CD4-positive, alpha-beta T cell (primary cell): ENCODE measurements at regions not wholly inside any gene's neighbourhood (a gene's known extent, or its start where the extent isn't known, plus 50 kb on each side); places are given as distances from the start of the nearest gene placed in this dataset.

Source experiments
- ATAC-seq: fragments of 200-7000 bp; cut with Tn5 transposase; one replicate; pipeline ENCODE4 v1.10.0; 2022; ENCODE audit warnings: mild to moderate bottlenecking; ENCODE audit not compliant: poor library complexity
- CTCF ChIA-PET: fragments of 350-600 bp; sonication (Branson Sonifier 250); formaldehyde crosslinking; loops from one replicate; lab custom pipeline; 2021; ENCODE audit warnings: antibody characterized with exemption, inconsistent platforms; lab: Charles Lee
- POLR2A ChIA-PET: fragments of 350-600 bp; sonication (Branson Sonifier 250); formaldehyde crosslinking; loops from one replicate; lab custom pipeline; 2021; ENCODE audit warnings: antibody characterized with exemption, inconsistent platforms; lab: Charles Lee
- DNase-seq, 14 experiments: peaks; one replicate each; pipeline ENCODE4 v3.0.0-alpha.2; 2013 to 2020; ENCODE audit warnings: mixed read lengths in 2 of 14
- H3K27ac ChIP-seq, 2 donors: one replicate each; pipeline versions ENCODE4 v1.5.1 to v1.7.0; 2013; ENCODE audit warnings: low read length in 2 of 2, low read depth in 1 of 2, mild to moderate bottlenecking in 1 of 2
- H3K27me3 ChIP-seq, 2 experiments: 1 replicate in 1 of 2; 2 replicates in 1 of 2; pipeline versions ENCODE4 v1.6.1 to v1.7.0; 2013; ENCODE audit warnings: low read length in 2 of 2, control low read depth in 1 of 2, mild to moderate bottlenecking in 1 of 2, moderate library complexity in 1 of 2; ENCODE audit not compliant: insufficient read depth in 2 of 2, control insufficient read depth in 1 of 2
- H3K36me3 ChIP-seq: one replicate; pipeline ENCODE4 v1.6.1; 2013; ENCODE audit warnings: low read length, control low read depth; ENCODE audit not compliant: insufficient read depth
- H3K4me1 ChIP-seq: one replicate; pipeline ENCODE4 v1.6.1; 2013; ENCODE audit warnings: low read length, control low read depth; ENCODE audit not compliant: insufficient read depth
- H3K4me3 ChIP-seq: one replicate; pipeline ENCODE4 v1.5.1; 2013; ENCODE audit warnings: mild to moderate bottlenecking, low read length, moderate library complexity
- H3K9me3 ChIP-seq, 2 experiments: 1 replicate in 1 of 2; 2 replicates in 1 of 2; pipeline versions ENCODE4 v1.6.1 to v1.7.0; 2013; ENCODE audit warnings: low read length in 2 of 2, mild to moderate bottlenecking in 2 of 2, control low read depth in 1 of 2, moderate library complexity in 1 of 2; ENCODE audit not compliant: control insufficient read depth in 1 of 2, insufficient read depth in 1 of 2
- H3K27ac Mint-ChIP-seq: one replicate; pipeline ENCODE4 v1.8.0; 2020; ENCODE audit warnings: mixed read lengths
- H3K27me3 Mint-ChIP-seq: one replicate; pipeline ENCODE4 v1.8.0; 2021; ENCODE audit warnings: mixed read lengths
- H3K36me3 Mint-ChIP-seq: one replicate; pipeline ENCODE4 v1.8.0; 2021; ENCODE audit warnings: low read depth, mixed read lengths
- H3K4me1 Mint-ChIP-seq: one replicate; pipeline ENCODE4 v1.8.0; 2021; ENCODE audit warnings: low read depth, mixed read lengths
- H3K4me3 Mint-ChIP-seq: one replicate; pipeline ENCODE4 v1.8.0; 2020; ENCODE audit warnings: mild to moderate bottlenecking, mixed read lengths
- H3K9me3 Mint-ChIP-seq: one replicate; pipeline ENCODE4 v1.8.0; 2020; ENCODE audit warnings: mixed read lengths
- intact Hi-C, 2 experiments: fragments of 100-400 bp; cut with DNase I in 1 of 2; cut with micrococcal nuclease in 1 of 2; formaldehyde crosslinking; loops; one replicate each; pipeline versions ENCODE4 v1.15.1 to v1.9.0; 2023 to 2025; cut with DNase I, micrococcal nuclease
- TF ChIP-seq, protein P1 (sequence below): fragments of 200-600 bp; IDR thresholded peaks from one replicate; pipeline ENCODE4 v1.8.0; 2022; ENCODE audit warnings: antibody characterized with exemption, mild to moderate bottlenecking

DNA sequence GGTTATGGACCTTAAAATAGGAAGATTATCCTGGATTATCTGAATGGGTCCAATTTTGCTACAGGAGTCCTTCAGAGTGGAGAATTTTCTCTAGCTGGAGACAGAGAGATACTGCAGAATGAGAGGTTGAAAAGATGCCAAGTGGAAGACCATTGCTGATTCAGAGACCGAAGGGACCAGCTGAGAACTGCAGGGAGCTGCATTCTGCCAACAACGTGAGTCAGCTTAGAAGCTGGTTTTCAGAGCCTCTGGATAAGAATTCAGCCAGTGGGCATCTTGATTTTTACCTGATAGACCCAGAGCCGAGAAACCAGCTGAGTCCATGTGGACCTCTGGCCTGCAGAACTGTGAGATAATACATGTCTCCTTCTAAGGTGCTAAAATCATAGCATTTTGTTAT, 234.0 kb downstream of the NR2F2 start:
- peaks cover 0 to 5% of the 10 kb centered on the region in 2 experiments for H3K9me3 ChIP-seq
- ATAC-seq (no peak), DNase-seq (no peak)
- H3K27ac Mint-ChIP-seq = no peak overlapping the region
- H3K4me3 Mint-ChIP-seq = no peak overlapping the region
- H3K4me3 ChIP-seq = no peak overlapping the region
- intact Hi-C loops = no loop called here
- H3K27me3 ChIP-seq = no peaks in the 10 kb centered on the region
- no peak overlapping the region for H3K27ac ChIP-seq
- TF ChIP-seq, protein P1, sequence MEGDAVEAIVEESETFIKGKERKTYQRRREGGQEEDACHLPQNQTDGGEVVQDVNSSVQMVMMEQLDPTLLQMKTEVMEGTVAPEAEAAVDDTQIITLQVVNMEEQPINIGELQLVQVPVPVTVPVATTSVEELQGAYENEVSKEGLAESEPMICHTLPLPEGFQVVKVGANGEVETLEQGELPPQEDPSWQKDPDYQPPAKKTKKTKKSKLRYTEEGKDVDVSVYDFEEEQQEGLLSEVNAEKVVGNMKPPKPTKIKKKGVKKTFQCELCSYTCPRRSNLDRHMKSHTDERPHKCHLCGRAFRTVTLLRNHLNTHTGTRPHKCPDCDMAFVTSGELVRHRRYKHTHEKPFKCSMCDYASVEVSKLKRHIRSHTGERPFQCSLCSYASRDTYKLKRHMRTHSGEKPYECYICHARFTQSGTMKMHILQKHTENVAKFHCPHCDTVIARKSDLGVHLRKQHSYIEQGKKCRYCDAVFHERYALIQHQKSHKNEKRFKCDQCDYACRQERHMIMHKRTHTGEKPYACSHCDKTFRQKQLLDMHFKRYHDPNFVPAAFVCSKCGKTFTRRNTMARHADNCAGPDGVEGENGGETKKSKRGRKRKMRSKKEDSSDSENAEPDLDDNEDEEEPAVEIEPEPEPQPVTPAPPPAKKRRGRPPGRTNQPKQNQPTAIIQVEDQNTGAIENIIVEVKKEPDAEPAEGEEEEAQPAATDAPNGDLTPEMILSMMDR = no peak
- ChIA-PET CTCF (no interaction called here), POLR2A (no interaction called here)
- H3K27me3 Mint-ChIP-seq = no peaks in the 10 kb centered on the region
- no peaks in the 10 kb centered on the region for H3K4me1 ChIP-seq
- no peaks in the 10 kb centered on the region for H3K36me3 Mint-ChIP-seq
- H3K4me1 Mint-ChIP-seq = no peaks in the 10 kb centered on the region
- no peaks in the 10 kb centered on the region for H3K36me3 ChIP-seq
- H3K9me3 Mint-ChIP-seq = peaks cover 3% of the 10 kb centered on the region

DNA sequence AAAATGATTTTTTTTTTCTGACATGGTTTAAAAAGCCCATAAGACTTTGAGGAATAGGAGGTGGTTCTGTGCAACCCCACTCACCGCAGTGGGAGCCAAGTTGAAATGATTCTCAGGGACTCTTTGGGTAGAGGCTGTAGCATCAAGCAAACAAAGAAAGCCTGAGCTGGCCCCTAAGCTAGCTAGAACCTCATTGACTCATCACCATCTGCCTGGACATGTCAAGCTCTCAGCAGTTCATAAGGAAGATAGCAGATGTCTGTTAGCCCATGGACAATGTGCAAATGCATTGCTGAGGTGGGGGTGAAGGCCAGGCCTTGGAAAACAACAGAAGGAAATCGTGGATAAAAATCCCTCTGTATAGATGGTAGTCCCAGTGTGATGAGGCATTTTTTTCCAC, 234.8 kb downstream of the NR2F2 start:
- Histone ChIP-seq H3K27ac (no peak overlapping the region), H3K27me3 (no peaks in the 10 kb centered on the region), H3K9me3 (peaks cover 0 to 5% of the 10 kb centered on the region in 2 experiments), H3K36me3 (no peaks in the 10 kb centered on the region), H3K4me1 (no peaks in the 10 kb centered on the region), H3K4me3 (no peak overlapping the region)
- H3K27me3 Mint-ChIP-seq = no peaks in the 10 kb centered on the region
- H3K36me3 Mint-ChIP-seq = no peaks in the 10 kb centered on the region
- no peaks in the 10 kb centered on the region for H3K4me1 Mint-ChIP-seq
- intact Hi-C loops = no loop called here
- H3K4me3 Mint-ChIP-seq = no peak overlapping the region
- H3K9me3 Mint-ChIP-seq = peaks cover 3% of the 10 kb centered on the region
- ChIA-PET CTCF (no interaction called here), POLR2A (no interaction called here)
- ATAC-seq (no peak), DNase-seq (no peak)
- no peak overlapping the region for H3K27ac Mint-ChIP-seq
- TF ChIP-seq, protein P1 = no peak

DNA sequence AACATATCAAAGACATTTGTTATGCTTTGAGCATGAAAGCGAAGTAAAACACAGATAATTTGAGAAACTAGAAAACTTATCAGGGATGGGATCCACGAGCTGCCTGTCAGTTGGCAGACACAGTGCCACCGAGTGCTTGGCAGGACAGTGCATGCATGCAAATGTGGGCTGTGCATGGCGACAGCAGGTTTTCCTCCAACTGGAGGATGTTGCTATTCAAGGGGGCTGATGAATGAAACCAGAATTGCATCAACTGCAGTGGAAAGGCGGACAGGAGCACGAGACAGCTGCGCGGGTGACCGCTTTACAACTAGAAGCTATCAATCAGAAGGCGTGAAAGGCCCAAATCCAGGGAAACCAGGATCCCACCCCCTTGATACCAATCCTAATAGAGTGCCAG, 244.3 kb downstream of the NR2F2 start:
- H3K4me1 Mint-ChIP-seq = no peaks in the 10 kb centered on the region
- TF ChIP-seq, protein P1 = no peak
- no peaks in the 10 kb centered on the region for H3K36me3 Mint-ChIP-seq
- intact Hi-C loops = no loop called here
- Histone ChIP-seq H3K36me3 (no peaks in the 10 kb centered on the region), H3K27ac (no peak overlapping the region), H3K9me3 (no peaks in the 10 kb centered on the region), H3K27me3 (no peaks in the 10 kb centered on the region), H3K4me1 (no peaks in the 10 kb centered on the region), H3K4me3 (no peak overlapping the region)
- ChIA-PET POLR2A (no interaction called here), CTCF (no interaction called here)
- no peak for ATAC-seq
- peaks cover 11% of the 10 kb centered on the region for H3K9me3 Mint-ChIP-seq
- no peak for DNase-seq
- no peaks in the 10 kb centered on the region for H3K27me3 Mint-ChIP-seq
- H3K27ac Mint-ChIP-seq = no peak overlapping the region
- no peak overlapping the region for H3K4me3 Mint-ChIP-seq
